Transverse colon (tissue), 4 donors: ENCODE measurements at regions not wholly inside any gene's neighbourhood (a gene's known extent, or its start where the extent isn't known, plus 50 kb on each side); places are given as distances from the start of the nearest gene placed in this dataset.

Experiments used
- CTCF ChIP-seq, 5 experiments: fragments of 200-600 bp in 3 of 5; fragments of 450-650 bp in 2 of 5; sonication (generic) in 3 of 5; IDR thresholded peaks; 1 replicate in 2 of 5; 2 replicates in 3 of 5; pipeline ENCODE4 v1.5.1; 2016 to 2017; ENCODE audit warnings: antibody characterized with exemption in 5 of 5, inconsistent platforms in 3 of 5, mild to moderate bottlenecking in 2 of 5, moderate library complexity in 1 of 5
- EP300 ChIP-seq: sonication (generic); formaldehyde crosslinking; IDR thresholded peaks from one replicate; pipeline ENCODE4 v1.6.1; 2017; ENCODE audit warnings: antibody characterized with exemption, low read depth
- POLR2A ChIP-seq: fragments of 450-650 bp; IDR thresholded peaks from one replicate; pipeline ENCODE4 v1.6.1; 2016; ENCODE audit warnings: antibody characterized with exemption, mild to moderate bottlenecking, moderate library complexity
- POLR2AphosphoS5 ChIP-seq, 3 donors: sonication (generic); formaldehyde crosslinking; IDR thresholded peaks; one replicate each; pipeline ENCODE4 v1.6.1; 2016; ENCODE audit warnings: antibody characterized with exemption in 3 of 3

- TF ChIP-seq CTCF (IDR thresholded peaks at IDR 0.05) (no peak), POLR2A (no peak), POLR2AphosphoS5 (IDR thresholded peaks at IDR 0.05) (no peak), EP300 (no peak)
These were observed 95.0 kb downstream of the LSM5 start for GRCh38 chr7:32395168-32395567.
